ENCODE measurements at regions not wholly inside any gene's neighbourhood (a gene's known extent, or its start where the extent isn't known, plus 50 kb on each side); places are given as distances from the start of the nearest gene placed in this dataset.

GRCh38 chr18:40974448-40974847 lies 980.6 kb upstream of the PIK3C3 start:
- no peak for TF ChIP-seq POLR2A (IDR thresholded peaks at IDR 0.05)
- TF ChIP-seq CTCF (IDR thresholded peaks at IDR 0.05), result no peak

Measured in testis (tissue), 2 donors.